ENCODE measurements at regions not wholly inside any gene's neighbourhood (a gene's known extent, or its start where the extent isn't known, plus 50 kb on each side); places are given as distances from the start of the nearest gene placed in this dataset.
A peak's percentile ranks its signal among the peaks of the same experiment; 100 is the strongest.
"Not testable (repeated sequence)": the region's sequence is repeated elsewhere in the genome, so short reads cannot be mapped to it uniquely, and the experiment has no call there.

- no peak for DNase-seq (ENCODE audit: low spot score)
Measured at GRCh38 chr1:80523861-80524260, 1276.9 kb upstream of the ADGRL2 start.

- not testable (repeated sequence) for DNase-seq (ENCODE audit: low spot score)
Measured at GRCh38 chr1:80523071-80523470, 1277.7 kb upstream of the ADGRL2 start.

GRCh38 chr1:80520949-80521348 lies 1279.8 kb upstream of the ADGRL2 start:
- no peak for DNase-seq (ENCODE audit: low spot score)

DNA sequence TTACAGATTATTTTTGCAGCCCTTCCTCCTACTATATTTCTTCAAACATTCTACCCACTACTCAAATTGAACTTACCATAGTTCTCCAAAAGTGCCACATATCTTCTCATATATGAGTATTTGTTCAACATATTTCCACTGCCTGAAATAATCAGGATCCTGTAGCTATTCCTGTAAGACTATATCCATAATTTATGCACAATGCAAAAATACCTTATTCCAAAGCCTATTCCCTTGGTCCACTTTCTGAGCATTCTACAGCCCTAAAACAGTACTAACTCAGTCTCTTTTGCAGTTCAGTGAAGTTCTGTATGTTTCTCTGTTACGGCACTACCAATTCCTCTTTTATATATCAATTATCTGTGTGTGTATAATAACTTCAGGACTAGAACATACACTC lies 1283.7 kb upstream of the ADGRL2 start:
- no peak for DNase-seq (ENCODE audit: low spot score)

GRCh38 chr1:80509965-80510522 lies 1290.7 kb upstream of the ADGRL2 start:
- DNase-seq (ENCODE audit: low spot score), result no peak

GRCh38 chr1:80506216-80506615 lies 1294.5 kb upstream of the ADGRL2 start:
- no peak for DNase-seq (ENCODE audit: low spot score)

- no peak for DNase-seq (ENCODE audit: low spot score)
Measured at GRCh38 chr1:80498673-80499072, 1302.1 kb upstream of the ADGRL2 start.

GRCh38 chr1:80495806-80496205 lies 1304.9 kb upstream of the ADGRL2 start:
- no peak for DNase-seq (ENCODE audit: low spot score)

- no peak for DNase-seq (ENCODE audit: low spot score)
Measured at GRCh38 chr1:80472145-80472544, 1328.6 kb upstream of the ADGRL2 start.

DNA sequence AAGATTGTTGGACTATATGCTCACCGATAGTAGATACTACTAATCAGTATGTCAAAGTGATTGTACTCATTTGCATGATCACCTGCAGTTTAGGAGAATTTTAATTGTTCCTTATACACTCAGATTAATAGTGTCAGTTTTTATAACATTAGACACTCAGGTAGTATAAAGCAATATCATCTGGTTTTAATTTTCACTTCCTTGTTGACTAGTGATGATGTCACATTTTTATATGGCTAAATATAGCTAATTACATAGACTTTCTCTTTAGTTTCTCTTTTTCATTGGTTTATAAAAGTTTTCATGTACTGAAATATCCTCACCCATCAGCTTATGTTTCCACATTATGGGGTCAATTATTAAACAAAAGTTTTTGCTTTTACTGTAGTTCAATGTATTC lies 1332.4 kb upstream of the ADGRL2 start:
- no peak for DNase-seq (ENCODE audit: low spot score)

GRCh38 chr1:80462006-80462405 lies 1338.7 kb upstream of the ADGRL2 start:
- DNase-seq (ENCODE audit: low spot score), result peak; percentile 42

- no peak for DNase-seq (ENCODE audit: low spot score)
Measured at GRCh38 chr1:80457409-80457808, 1343.3 kb upstream of the ADGRL2 start.

GRCh38 chr1:80453775-80454174 lies 1347.0 kb upstream of the ADGRL2 start:
- no peak for DNase-seq (ENCODE audit: low spot score)

DNA sequence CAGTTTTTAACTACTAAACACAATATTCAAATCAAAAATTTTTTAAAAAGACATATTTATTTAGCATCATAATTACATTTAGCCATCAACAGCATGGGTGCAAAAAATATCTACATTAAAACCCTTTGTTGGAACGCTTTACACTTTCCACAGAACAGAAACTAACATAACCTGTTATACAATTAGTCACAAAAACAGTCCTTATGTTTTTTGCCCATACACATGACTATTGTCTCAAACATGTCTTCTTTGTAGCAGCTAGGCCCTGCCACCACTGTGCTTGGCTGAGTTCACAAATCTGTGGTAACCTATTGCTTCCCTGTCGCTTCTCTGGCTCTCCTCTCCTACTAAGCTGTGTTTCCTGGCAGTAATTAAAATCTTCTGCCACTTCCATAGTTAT lies 1350.0 kb upstream of the ADGRL2 start:
- no peak for DNase-seq (ENCODE audit: low spot score)

DNA sequence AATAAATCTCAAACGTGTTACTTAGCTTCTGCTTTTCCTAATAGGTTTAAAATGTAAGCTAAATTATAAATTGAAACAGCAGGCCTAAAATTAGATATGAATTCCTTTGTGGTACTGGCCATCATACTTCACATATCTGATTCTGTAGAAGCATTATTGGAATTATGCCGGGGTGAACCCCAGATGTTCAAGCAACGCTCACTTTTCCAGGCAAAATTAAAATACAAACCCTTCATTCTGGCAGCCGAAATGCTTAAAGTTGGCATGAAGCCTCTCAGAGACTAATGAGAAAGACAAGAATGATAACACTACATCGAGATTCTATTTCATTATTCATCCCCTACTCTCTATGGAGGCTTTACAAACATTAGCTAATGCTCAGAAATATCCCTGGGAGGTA lies 1352.7 kb upstream of the ADGRL2 start:
- no peak for DNase-seq (ENCODE audit: low spot score)

DNA sequence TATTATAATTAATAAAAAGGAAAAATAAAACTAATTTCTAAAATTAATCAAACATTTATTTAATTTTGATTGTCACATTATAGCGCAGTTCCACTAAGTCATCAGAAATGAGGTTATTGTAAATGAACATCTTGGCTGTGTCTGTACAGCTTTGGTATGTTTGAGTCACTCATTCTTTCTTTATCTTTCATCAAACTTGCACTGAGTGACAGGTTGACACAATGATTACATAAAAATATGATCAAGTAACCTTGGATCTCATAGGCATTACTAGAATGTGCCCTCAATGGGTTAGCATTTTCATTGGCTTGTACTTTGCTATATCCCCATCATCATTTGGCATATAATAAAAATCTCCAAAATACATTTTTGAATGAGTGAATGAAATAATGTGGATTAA lies 1353.2 kb upstream of the ADGRL2 start:
- DNase-seq (ENCODE audit: low spot score), result no peak

GRCh38 chr1:80445033-80445432 lies 1355.7 kb upstream of the ADGRL2 start:
- no peak for DNase-seq (ENCODE audit: low spot score)

GRCh38 chr1:80444171-80444570 lies 1356.6 kb upstream of the ADGRL2 start:
- no peak for DNase-seq (ENCODE audit: low spot score)

DNA sequence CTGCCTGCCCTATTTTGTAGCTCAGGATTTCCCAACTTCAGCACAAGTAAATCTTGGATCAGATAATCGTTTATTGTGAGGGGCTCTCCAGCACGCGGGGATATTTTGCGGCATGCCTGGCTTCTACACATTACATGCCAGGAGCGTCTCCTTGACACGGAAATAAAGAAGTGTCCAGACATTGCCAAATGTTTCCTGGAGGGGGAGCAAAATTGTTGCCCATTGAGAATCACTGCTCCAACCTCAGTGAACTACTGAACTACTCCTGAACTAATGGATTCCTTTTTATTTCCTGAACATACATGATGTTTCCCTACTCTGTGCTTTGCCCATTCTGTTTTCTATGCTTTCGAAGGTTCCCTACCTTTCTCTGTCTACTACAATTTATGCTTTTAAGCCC lies 1359.1 kb upstream of the ADGRL2 start:
- no peak for DNase-seq (ENCODE audit: low spot score)

DNA sequence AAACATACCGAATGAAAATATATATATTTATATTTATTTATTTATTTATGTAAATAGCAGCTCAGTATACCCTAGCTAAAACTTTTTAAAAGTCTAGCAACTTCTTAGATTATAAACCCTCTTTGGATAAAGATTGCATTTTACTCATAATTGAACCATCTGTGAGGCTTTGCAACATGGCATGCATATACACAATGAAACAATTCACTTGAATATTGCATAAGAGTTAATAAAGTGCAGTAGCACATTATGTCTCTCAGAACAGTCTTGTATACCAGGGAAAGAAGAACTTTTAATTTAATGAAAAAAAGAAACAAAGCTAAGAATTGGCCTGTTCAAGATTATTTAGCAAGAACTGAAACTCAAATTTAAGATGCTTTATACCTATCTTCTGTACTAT lies 1363.9 kb upstream of the ADGRL2 start:
- DNase-seq (ENCODE audit: low spot score), result no peak

DNA sequence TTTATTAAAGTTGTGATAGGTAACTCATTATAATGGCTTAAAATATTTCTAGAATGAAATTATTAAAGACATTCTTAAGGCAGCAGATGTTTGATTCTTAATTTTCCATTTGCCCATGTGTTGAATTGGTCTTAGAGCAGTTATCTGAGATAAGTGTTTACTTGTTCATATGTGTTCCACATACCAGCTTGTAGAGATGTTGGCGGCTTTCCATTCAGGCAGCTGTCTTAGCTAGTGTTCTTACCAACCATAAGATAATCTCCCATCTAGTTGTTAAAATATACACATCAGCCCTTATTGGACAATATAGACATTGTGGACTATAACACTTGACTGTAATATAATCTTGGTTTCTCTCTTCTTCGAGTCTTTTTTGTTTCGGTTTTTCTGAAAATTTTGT lies 1372.9 kb upstream of the ADGRL2 start:
- DNase-seq (ENCODE audit: low spot score), result no peak

GRCh38 chr1:80424249-80424648 lies 1376.5 kb upstream of the ADGRL2 start:
- DNase-seq (ENCODE audit: low spot score), result no peak

- no peak for DNase-seq (ENCODE audit: low spot score)
Measured at GRCh38 chr1:80418134-80418533, 1382.6 kb upstream of the ADGRL2 start.

DNA sequence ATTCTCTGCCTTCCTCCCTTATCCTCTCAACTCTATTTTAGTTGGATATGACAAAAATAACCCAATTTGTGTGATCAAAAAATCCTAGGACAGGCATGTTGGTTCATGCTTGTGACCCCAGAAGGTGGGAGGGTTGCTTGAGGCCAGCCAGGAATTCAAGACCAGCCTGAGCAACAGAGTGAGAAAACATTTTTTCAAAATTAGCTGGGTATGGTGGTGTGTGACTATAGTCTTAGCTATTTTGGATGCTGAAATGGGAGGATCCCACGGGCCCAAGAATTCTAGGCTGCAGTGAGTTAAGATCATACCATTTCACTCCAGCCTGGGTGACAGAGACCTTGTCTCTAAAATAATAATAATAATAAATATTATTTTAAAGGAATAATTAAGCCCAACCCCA lies 1383.1 kb upstream of the ADGRL2 start:
- DNase-seq (ENCODE audit: low spot score), result no peak

- no peak for DNase-seq (ENCODE audit: low spot score)
Measured at GRCh38 chr1:80413969-80414368, 1386.8 kb upstream of the ADGRL2 start.

All from Ammon's horn (tissue), 1 donor.